B cell (primary cell): ENCODE measurements at regions not wholly inside any gene's neighbourhood (a gene's known extent, or its start where the extent isn't known, plus 50 kb on each side); places are given as distances from the start of the nearest gene placed in this dataset.
A peak's percentile ranks its signal among the peaks of the same experiment; 100 is the strongest.

Experiments used
- ATAC-seq: fragments of 200-7000 bp; cut with Tn5 transposase; one replicate; pipeline ENCODE4 v1.10.0; 2021; ENCODE audit warnings: low read depth, mild to moderate bottlenecking, moderate number of reproducible peaks, moderate library complexity
- CTCF ChIA-PET: fragments of 350-600 bp; sonication (Branson Sonifier 250); formaldehyde crosslinking; loops from one replicate; lab custom pipeline; 2021; ENCODE audit warnings: antibody characterized with exemption, inconsistent platforms; lab: Charles Lee
- POLR2A ChIA-PET: fragments of 350-600 bp; sonication (Branson Sonifier 250); formaldehyde crosslinking; loops from one replicate; lab custom pipeline; 2021; ENCODE audit warnings: antibody characterized with exemption; lab: Charles Lee
- DNase-seq: peaks from one replicate; pipeline ENCODE4 v3.0.0; 2013
- H2AFZ ChIP-seq: 2 replicates; pipeline ENCODE4 v1.6.1; 2012; ENCODE audit warnings: mild to moderate bottlenecking, low read depth, low read length; ENCODE audit not compliant: insufficient read depth, poor library complexity, severe bottlenecking
- H3K27ac ChIP-seq, 2 donors: 1 replicate in 1 of 2; 2 replicates in 1 of 2; pipeline ENCODE4 v1.5.1; 2012 to 2013; ENCODE audit warnings: low read length in 2 of 2, mild to moderate bottlenecking in 2 of 2, moderate library complexity in 1 of 2
- H3K27me3 ChIP-seq, 4 experiments: fragments of 200-600 bp in 1 of 4; sonication (generic) in 1 of 4; replicated peaks in 1 of 4; 1 replicate in 2 of 4; 2 replicates in 2 of 4; pipeline versions ENCODE4 v1.6.1 to v1.7.0; 2013 to 2016; ENCODE audit warnings: low read length in 3 of 4, mild to moderate bottlenecking in 2 of 4, mixed read lengths in 1 of 4, moderate library complexity in 1 of 4; ENCODE audit not compliant: insufficient read depth in 4 of 4, control insufficient read depth in 3 of 4; ENCODE audit errors: control extremely low read depth in 1 of 4
- H3K36me3 ChIP-seq, 2 experiments: replicated peaks in 1 of 2; 1 replicate in 1 of 2; 2 replicates in 1 of 2; pipeline versions ENCODE4 v1.6.1 to v1.7.1; 2013; ENCODE audit warnings: low read length in 1 of 2; ENCODE audit not compliant: insufficient read depth in 2 of 2, control insufficient read depth in 1 of 2; ENCODE audit errors: control extremely low read depth in 1 of 2, extremely low read depth in 1 of 2
- H3K4me1 ChIP-seq, 2 donors: fragments of 200-600 bp in 1 of 2; sonication (generic) in 1 of 2; 1 replicate in 1 of 2; 2 replicates in 1 of 2; pipeline versions ENCODE4 v1.5.1 to v1.6.1; 2013 to 2017; ENCODE audit warnings: low read length in 2 of 2; ENCODE audit not compliant: control insufficient read depth in 2 of 2, insufficient read depth in 2 of 2
- H3K4me2 ChIP-seq: replicated peaks from 2 replicates; pipeline ENCODE3; 2012; ENCODE audit warnings: mild to moderate bottlenecking, low read depth, low read length; ENCODE audit not compliant: poor library complexity, severe bottlenecking
- H3K4me3 ChIP-seq, 5 experiments: fragments of 200-600 bp in 1 of 5; sonication (generic) in 1 of 5; 1 replicate in 3 of 5; 2 replicates in 2 of 5; pipeline versions ENCODE4 v1.5.1 to v1.7.0; 2011 to 2016; ENCODE audit warnings: low read length in 4 of 5, mild to moderate bottlenecking in 4 of 5, low read depth in 2 of 5, control low read depth in 1 of 5, moderate library complexity in 1 of 5; ENCODE audit not compliant: insufficient read depth in 1 of 5; ENCODE audit errors: control extremely low read depth in 1 of 5, extremely low read depth in 1 of 5
- H3K79me2 ChIP-seq: fragments of 200-600 bp; sonication (generic); one replicate; pipeline ENCODE4 v1.6.0; 2016; ENCODE audit warnings: low read length; ENCODE audit not compliant: control insufficient read depth, insufficient read depth
- H3K9ac ChIP-seq: fragments of 200-600 bp; sonication (generic); 2 replicates; pipeline ENCODE4 v1.6.1; 2017; ENCODE audit warnings: mild to moderate bottlenecking, low read length, moderate library complexity
- H3K9me3 ChIP-seq, 3 donors: one replicate each; pipeline versions ENCODE4 v1.6.1 to v1.7.1; 2013; ENCODE audit warnings: low read length in 2 of 3; ENCODE audit not compliant: control insufficient read depth in 2 of 3, insufficient read depth in 1 of 3; ENCODE audit errors: control extremely low read depth in 1 of 3
- H4K20me1 ChIP-seq: 2 replicates; pipeline ENCODE4 v1.6.0; 2012; ENCODE audit warnings: mild to moderate bottlenecking, low read length; ENCODE audit not compliant: insufficient read depth, control insufficient read depth, poor library complexity, severe bottlenecking
- H3K27ac Mint-ChIP-seq: one replicate; pipeline ENCODE4 v1.8.0; 2021; ENCODE audit warnings: mixed read lengths
- H3K27me3 Mint-ChIP-seq: one replicate; pipeline ENCODE4 v1.8.0; 2021; ENCODE audit warnings: mixed read lengths
- H3K4me1 Mint-ChIP-seq: one replicate; pipeline ENCODE4 v1.8.0; 2021; ENCODE audit warnings: mixed read lengths
- H3K4me3 Mint-ChIP-seq: one replicate; pipeline ENCODE4 v1.8.0; 2021; ENCODE audit warnings: mixed read lengths
- H3K9me3 Mint-ChIP-seq: one replicate; pipeline ENCODE4 v1.8.0; 2022; ENCODE audit warnings: mixed read lengths; ENCODE audit not compliant: insufficient read depth
- EZH2 ChIP-seq: IDR thresholded peaks from 2 replicates; pipeline ENCODE4 v1.6.1; 2012; ENCODE audit warnings: borderline replicate concordance, low read depth, mild to moderate bottlenecking, moderate library complexity, low read length; ENCODE audit not compliant: insufficient read depth, poor library complexity, severe bottlenecking
- WGBS: methylation state at CpG from one replicate; pipeline ENCODE4 v1.1.5; 2013; ENCODE audit warnings: missing lambda C conversion rate; ENCODE audit not compliant: insufficient coverage; 5-methylcytosine and 5-hydroxymethylcytosine counted together
- intact Hi-C: fragments of 100-400 bp; cut with micrococcal nuclease; formaldehyde crosslinking; loops from one replicate; pipeline ENCODE4 v1.10.0; 2022
- TF ChIP-seq, protein P1 (sequence below): fragments of 200-600 bp; IDR thresholded peaks from one replicate; pipeline ENCODE4 v1.8.0; 2022; ENCODE audit warnings: antibody characterized with exemption, mild to moderate bottlenecking

DNA sequence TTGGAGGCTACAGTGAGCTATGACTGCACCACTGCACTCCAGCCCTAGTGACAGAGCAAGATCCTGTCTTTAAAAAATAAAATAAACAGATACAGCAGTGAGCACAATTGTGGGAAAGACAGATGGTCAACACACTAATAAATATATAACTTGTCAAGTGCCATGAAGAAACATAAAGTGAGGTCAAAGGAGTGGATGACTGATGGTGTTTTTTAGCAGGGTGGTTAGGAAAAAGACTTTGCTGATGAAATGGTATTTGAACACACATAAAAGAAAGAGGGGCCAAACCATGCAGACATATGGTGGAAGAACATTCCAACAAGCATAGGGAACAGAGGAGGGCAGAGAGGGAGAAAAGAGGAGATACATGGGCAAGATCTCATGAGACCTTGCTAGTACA lies 392.7 kb upstream of the AUTS2 start:
- Histone ChIP-seq H3K36me3 (no peaks in the 10 kb centered on the region), H4K20me1 (no peaks in the 10 kb centered on the region), H2AFZ (no peak overlapping the region), H3K4me2 (no peak overlapping the region), H3K4me3 (no peak overlapping the region), H3K27me3 (no peaks in the 10 kb centered on the region), H3K79me2 (no peaks in the 10 kb centered on the region), H3K4me1 (peaks cover 15 to 17% of the 10 kb centered on the region in 2 donors), H3K9me3 (peaks cover 0 to 4% (median 0%) of the 10 kb centered on the region in 3 donors), H3K27ac (no peak overlapping the region), H3K9ac (no peak overlapping the region)
- intact Hi-C loops: no loop called here
- POLR2A ChIA-PET: no interaction called here
- ATAC-seq: no peak
- H3K27me3 Mint-ChIP-seq: no peaks in the 10 kb centered on the region
- TF ChIP-seq, protein P1, sequence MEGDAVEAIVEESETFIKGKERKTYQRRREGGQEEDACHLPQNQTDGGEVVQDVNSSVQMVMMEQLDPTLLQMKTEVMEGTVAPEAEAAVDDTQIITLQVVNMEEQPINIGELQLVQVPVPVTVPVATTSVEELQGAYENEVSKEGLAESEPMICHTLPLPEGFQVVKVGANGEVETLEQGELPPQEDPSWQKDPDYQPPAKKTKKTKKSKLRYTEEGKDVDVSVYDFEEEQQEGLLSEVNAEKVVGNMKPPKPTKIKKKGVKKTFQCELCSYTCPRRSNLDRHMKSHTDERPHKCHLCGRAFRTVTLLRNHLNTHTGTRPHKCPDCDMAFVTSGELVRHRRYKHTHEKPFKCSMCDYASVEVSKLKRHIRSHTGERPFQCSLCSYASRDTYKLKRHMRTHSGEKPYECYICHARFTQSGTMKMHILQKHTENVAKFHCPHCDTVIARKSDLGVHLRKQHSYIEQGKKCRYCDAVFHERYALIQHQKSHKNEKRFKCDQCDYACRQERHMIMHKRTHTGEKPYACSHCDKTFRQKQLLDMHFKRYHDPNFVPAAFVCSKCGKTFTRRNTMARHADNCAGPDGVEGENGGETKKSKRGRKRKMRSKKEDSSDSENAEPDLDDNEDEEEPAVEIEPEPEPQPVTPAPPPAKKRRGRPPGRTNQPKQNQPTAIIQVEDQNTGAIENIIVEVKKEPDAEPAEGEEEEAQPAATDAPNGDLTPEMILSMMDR: no peak
- TF ChIP-seq EZH2: no peak
- H3K27ac Mint-ChIP-seq: no peak overlapping the region
- CTCF ChIA-PET: no interaction called here
- H3K4me3 Mint-ChIP-seq: no peak overlapping the region
- H3K9me3 Mint-ChIP-seq: peaks cover 4% of the 10 kb centered on the region
- DNase-seq: no peak
- H3K4me1 Mint-ChIP-seq: peaks cover 12% of the 10 kb centered on the region

DNA sequence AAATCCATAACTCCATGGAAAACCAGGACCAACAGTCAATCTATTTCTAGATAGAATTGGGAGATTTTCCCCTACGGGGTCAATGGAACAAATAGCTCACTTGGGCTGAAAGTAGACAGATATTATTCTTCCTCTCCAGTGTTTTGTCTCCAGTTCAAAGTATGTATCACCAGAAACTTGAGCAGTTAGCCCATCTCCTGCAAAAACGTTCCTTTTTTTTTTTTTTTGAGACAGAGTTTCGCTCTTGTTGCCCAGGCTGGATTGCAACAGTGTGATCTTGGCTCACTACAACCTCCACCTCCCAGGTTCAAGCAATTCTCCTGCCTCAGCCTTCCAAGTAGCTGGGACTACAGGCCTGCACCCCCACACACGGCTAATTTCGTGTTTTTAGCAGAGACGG lies 390.0 kb upstream of the AUTS2 start:
- Mint-ChIP-seq H3K27ac (no peak overlapping the region), H3K4me1 (peaks cover 19% of the 10 kb centered on the region), H3K4me3 (no peak overlapping the region), H3K27me3 (no peaks in the 10 kb centered on the region), H3K9me3 (no peaks in the 10 kb centered on the region)
- 84% methylated on average over 5 of the region's 6 CpGs for WGBS
- no peak overlapping the region for H3K9ac ChIP-seq
- H3K4me2 ChIP-seq: peak overlapping the region; percentile 30
- H3K4me1 ChIP-seq: peaks cover 15 to 22% of the 10 kb centered on the region in 2 donors
- no peak overlapping the region for H2AFZ ChIP-seq
- no peak for DNase-seq
- H3K79me2 ChIP-seq: no peaks in the 10 kb centered on the region
- no peaks in the 10 kb centered on the region for H3K36me3 ChIP-seq
- POLR2A ChIA-PET: no interaction called here
- CTCF ChIA-PET: no interaction called here
- TF ChIP-seq, protein P1: no peak
- TF ChIP-seq EZH2: no peak
- H3K9me3 ChIP-seq: peaks cover 0 to 4% (median 0%) of the 10 kb centered on the region in 3 donors
- H4K20me1 ChIP-seq: no peaks in the 10 kb centered on the region
- no peak overlapping the region for H3K4me3 ChIP-seq
- intact Hi-C loops: no loop called here
- no peaks in the 10 kb centered on the region for H3K27me3 ChIP-seq
- no peak for ATAC-seq
- peak overlapping the region in 1 of 2 donors; percentile 23 for H3K27ac ChIP-seq
